ENCODE measurements at regions not wholly inside any gene's neighbourhood (a gene's known extent, or its start where the extent isn't known, plus 50 kb on each side); places are given as distances from the start of the nearest gene placed in this dataset.
"Not testable (repeated sequence)": the region's sequence is repeated elsewhere in the genome, so short reads cannot be mapped to it uniquely, and the experiment has no call there.

GRCh38 chr10:43930777-43931176, 282.1 kb upstream of the ZNF32 start:
- no peak for DNase-seq (ENCODE audit: low read depth)

DNA sequence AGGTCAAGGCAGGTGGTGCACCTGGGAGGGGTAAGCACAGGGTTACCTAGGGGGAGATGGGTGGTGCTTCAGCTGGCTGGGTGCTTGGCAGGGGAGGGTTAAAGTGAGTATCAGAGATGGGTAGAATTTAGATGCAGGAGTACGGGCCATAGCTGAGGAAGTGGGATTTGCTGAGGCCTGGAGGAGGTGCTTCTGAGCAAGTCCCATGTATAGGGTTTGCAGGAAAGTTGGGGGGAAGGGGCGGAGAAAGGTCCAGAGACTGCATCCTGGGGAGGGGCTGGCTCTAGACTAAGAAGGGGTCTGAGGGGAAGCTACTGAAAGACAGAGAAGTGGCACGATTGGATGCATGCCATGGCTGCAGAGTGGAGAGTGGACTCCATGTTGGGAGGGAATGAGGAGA, 281.6 kb upstream of the ZNF32 start:
- DNase-seq (ENCODE audit: low read depth): no peak

- DNase-seq (ENCODE audit: low read depth): no peak
Observed at GRCh38 chr10:43929122-43929521, 280.4 kb upstream of the ZNF32 start.

- no peak for DNase-seq (ENCODE audit: low read depth)
Observed at GRCh38 chr10:43928425-43928968, 279.8 kb upstream of the ZNF32 start.

DNA sequence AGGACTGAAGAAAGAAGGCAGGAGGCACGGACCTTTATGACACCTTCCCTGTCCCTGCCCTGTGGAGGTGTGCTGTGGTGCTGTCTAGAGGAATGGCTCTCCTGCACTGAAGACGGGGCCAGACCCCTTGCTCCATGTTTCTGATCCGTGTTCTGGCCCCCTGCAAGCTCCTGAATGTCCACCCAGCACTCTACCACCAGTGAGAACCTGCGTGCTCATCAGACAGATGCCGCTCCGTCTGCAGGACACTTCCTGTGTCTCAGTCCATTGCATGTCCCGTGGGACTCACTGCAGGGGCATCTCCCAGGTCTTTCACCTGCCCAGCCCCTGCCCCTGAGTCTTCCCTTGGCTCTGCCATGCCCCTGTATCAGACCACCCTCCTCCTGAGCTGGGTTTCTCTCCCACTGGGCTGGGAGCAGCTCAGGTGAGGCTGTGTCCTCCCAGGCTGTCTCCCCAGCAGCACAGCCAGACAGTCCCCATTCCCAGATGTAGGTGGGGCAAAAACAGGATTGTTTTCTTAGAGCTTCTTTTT, 278.3 kb upstream of the ZNF32 start:
- DNase-seq (ENCODE audit: low read depth): no peak

DNA sequence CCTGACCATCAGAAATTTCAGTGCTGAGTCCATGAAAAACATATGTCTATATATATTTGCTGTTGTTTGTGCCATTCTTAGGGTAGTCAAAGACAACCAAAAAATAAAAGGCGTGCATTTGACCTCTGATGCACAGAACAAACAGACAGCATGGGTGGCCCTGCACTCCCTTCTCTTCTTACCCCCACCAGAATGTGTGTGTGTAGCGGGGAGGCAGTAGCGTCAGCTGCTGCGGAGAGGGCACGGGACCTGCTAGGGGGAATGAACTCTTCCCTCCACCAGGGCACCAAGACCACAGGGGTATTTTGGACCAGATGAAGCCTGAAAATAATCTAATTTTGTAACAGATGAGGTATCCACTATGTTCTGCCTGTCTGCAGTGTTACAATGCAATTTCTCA, 277.7 kb upstream of the ZNF32 start:
- DNase-seq (ENCODE audit: low read depth): no peak

DNA sequence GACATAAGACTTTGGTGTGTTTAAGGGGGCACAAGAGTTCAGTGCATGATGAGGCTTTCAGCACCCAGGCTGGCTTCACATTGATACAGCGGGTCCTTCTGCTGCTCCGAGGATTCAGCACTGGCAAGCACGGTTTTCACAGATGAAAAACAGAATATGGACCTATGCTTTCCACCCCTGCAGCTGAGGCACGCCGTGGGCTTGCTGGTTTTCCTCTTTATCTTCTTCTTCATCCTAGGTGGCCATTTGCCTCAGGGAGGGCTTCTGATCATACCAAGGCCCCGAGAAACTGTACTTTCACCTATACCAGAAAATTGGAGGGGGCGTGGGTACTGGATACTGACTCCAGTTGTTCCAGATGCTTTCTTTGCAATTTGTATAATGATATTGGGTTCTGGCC, 277.1 kb upstream of the ZNF32 start:
- no peak for DNase-seq (ENCODE audit: low read depth)

DNA sequence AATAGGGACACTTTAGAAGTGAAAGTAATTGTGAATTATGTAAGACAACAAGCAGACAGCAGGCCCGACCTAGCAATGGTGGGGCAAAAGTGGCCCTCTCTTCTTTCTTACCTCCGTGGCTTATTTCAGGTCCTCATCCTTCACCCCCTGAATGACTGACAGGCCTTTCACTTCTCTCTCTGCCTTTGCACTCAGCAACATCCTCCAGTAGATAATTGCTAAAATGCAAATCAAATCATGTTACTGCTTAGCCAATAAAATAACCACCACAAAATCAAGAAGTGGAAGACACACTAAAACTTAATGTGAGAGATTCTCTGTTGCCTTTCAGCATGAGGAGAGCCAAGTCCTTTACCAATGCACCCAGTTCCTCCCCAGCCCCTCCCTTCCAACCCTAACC, 274.6 kb upstream of the ZNF32 start:
- DNase-seq (ENCODE audit: low read depth): no peak

DNA sequence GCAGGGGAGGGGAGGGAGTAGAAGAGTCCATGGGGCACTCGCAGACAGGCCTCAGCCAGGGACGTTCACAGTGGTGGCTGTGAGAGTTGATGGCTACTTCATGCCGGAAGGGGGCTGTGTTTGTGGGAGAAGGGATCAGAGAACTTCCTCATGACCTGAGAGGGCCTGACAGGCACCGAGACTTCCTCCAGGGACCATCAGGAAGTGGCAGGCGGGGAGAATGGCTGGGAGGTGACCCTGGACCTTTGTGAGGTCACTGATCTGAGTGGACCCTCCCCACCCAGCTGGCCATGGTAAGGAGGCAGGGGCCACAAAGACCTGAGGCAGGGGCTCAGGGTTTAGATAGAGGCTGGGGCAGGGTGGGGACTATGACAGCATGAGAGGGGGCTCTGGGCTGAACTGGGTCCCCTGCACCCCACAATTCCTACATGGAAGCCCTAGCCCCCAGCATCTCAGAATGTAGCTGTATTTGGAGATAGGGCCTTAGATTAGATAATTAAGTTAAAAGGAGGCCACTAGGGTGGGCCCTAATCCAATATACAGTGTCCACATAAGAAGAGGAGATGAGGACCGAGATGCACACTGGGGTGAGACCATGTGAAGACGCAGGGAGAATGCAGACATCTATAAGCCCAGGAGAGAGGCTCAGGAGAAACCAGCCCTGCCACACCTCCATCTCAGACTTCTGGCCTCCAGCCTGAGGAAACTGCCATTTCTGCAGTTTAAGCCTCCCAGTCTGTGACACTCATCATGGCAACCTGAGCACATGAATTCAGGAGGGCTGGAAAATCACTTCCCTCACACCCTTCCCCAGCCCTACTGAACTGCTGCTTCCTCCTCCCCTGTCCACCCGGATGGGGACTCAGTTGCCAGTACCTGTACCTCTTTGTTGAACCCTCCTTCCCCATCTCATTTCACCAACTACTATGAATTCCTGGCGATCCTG, 273.9 kb upstream of the ZNF32 start:
- DNase-seq (ENCODE audit: low read depth): no peak

DNA sequence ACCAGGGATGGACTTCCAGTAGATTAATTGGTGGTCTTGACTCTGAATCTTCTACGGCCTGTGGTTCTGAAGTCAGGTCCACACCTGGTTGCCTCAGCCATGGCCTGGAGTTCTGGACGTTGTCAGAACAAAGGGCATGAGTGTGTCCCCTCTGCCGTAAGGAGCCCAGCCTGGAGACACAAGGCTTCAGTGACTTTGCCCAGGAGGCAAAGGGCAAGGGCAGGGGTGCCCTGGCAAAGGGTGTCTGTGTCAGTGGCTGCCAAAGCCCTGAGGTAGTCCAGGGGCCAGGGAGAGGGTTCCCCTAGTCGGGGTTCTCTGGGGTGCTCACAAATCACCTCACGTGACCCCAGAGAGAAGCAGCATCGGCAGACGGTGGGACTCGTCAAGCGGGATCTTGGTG, 273.2 kb upstream of the ZNF32 start:
- no peak for DNase-seq (ENCODE audit: low read depth)

DNA sequence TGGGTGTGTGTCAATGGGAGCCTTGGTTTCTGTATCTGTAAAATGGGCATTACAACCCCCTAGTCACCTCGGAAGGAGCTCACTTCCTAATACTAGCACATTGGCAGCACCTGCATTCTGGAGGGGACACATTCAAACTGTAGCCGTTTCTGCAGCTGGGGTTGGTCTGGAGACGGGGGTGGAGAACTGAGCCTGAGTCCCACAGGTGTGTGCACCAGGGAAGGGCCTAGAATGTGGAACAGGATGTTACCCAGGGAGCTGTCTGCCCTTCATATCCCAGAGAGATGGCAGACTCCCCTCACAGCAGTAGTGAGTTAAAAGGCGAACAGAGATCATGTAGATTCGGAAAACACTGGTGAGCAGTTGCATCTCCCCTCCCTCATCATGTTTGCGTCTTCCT, 272.8 kb upstream of the ZNF32 start:
- no peak for DNase-seq (ENCODE audit: low read depth)

DNA sequence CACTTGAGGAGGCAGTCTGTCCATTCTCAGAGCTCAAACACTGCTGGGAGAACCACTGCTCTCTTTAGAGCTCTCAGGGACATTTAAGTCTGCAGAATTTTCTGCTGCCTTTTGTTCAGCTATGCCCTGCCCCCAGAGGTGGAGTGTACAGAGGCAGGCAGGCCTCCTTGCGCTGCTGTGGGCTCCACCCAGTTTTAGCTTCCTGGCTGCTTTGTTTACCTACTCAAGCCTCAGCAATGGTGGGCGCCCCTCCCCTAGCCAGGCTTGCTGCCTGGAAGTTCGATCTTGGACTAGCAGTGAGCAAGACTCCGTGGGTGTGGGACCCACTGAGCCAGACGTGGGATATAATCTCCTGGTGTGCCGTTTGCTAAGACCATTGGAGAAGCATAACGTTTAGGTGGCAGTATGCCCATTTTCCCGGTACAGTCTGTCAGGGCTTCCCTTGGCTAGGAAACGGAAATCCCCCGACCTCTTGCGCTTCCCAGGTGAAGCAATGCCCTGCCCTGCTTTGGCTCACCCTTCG, 271.6 kb upstream of the ZNF32 start:
- DNase-seq (ENCODE audit: low read depth): not testable (repeated sequence)

GRCh38 chr10:43913676-43914235, 265.1 kb upstream of the ZNF32 start:
- no peak for DNase-seq (ENCODE audit: low read depth)

DNA sequence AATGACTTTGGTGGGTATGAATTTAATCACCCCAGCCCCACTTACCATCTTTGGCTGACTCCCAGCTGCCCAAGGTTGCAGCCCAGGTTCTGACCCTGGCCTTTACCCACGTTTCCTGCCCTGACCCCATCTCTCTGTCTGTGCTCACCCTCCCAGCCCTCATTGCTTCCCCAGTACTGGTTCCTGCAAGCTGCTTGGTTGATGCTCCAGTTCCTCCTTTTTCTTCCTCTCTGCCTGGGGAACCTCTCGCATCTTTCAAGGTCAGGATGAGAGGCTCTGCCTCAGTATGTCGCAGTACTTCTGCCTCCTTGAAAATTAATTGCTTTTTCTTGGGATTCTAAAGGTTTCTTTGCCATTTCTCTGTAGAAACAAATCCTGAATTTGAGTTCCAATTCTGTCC, 263.8 kb upstream of the ZNF32 start:
- DNase-seq (ENCODE audit: low read depth): no peak

- DNase-seq (ENCODE audit: low read depth): no peak
Observed at GRCh38 chr10:43906490-43906889, 257.8 kb upstream of the ZNF32 start.

DNA sequence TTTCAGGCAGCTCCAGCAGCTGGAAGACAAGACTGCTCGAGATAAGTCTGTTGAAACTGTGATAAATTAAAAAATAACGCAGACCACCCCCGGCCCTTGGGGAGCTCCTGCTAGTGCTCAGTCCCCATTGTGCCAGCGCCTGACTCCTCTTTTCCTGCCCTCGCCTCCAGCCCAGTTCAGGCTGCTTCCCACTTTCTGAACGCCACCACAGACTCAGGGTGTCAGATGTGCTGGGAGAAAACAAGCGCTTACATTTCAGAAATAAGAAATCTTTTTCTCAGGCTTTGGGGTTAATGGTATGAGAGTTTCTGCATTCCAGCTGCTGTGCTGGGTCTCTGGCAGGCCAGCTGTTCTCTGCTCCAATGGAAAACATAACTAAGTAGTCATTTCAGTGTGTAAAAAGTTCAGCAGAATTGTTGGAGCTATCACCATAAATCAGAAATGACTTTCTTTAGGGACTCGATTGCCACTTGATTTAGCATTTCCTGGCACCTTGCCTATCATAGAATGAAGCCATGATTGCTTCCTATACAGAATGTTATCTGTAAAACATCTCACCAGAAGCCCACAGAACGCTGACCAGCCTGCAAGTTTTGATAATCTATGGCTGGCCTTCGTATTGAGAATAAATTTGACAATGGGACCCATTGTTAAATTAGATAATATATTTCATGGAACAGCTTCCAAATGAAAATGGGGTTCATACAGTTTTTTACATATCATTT, 257.0 kb upstream of the ZNF32 start:
- no peak for DNase-seq (ENCODE audit: low read depth)

- no peak for DNase-seq (ENCODE audit: low read depth)
Observed at GRCh38 chr10:43904844-43905243, 256.2 kb upstream of the ZNF32 start.

GRCh38 chr10:43904301-43904700, 255.6 kb upstream of the ZNF32 start:
- no peak for DNase-seq (ENCODE audit: low read depth)

GRCh38 chr10:43903451-43903850, 254.8 kb upstream of the ZNF32 start:
- no peak for DNase-seq (ENCODE audit: low read depth)

- no peak for DNase-seq (ENCODE audit: low read depth)
Observed at GRCh38 chr10:43902842-43903241, 254.2 kb upstream of the ZNF32 start.

DNA sequence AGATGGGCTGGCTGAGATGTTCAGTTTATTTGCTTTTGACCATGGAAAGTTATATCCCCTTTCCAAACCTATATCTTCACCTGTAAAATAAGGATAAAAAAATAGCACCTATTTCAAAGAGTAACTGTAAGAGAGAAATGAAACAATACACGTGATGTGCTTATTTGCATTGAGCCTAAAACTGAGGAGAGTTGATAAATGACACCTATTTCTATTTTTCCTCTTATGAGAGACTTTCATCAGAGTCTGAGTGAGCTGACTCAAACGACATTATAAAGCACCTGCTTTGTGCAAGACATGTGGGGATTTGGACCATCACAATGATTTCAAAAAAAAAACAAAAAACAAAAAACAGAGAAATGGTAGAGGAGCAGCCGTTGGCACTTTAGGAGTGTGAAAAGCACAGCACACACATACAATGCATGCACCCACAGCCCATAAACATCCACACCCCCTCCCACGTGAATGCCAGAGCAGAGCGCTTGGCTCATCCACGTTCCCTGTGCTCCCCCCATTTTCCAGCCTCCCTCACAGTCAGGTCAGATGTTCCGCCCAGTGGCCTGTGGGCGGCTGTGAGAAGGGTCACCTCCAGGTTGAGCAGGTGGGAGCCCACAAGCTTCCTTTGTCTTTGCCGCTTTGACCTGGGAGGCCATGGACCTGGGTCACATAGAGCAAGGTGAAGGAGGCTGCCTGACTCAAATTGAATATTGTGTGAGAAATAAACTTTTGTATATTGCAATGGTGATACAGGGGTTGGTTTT, 253.2 kb upstream of the ZNF32 start:
- DNase-seq (ENCODE audit: low read depth): no peak

DNA sequence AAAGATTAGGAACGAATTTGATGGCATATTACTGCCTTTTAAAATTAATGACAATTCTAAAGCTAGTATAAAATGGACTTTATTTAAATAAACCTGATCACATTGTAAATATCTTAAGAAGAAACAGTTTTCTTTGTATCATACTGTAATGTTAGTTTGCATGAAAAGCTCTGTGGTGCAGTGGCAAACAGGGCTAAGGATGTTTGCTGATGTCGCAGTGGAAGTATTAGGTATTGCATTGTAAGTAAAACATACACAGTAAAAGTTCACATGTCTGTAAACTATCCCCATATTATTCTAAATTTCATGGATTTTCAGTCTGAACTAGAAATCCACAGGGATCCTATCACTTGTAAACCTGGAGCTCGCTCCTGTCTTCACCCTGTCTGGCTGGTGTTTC, 252.6 kb upstream of the ZNF32 start:
- no peak for DNase-seq (ENCODE audit: low read depth)
